ENCODE measurements at regions not wholly inside any gene's neighbourhood (a gene's known extent, or its start where the extent isn't known, plus 50 kb on each side); places are given as distances from the start of the nearest gene placed in this dataset.

GRCh38 chr14:96617635-96618034 is 115.5 kb downstream of the PAPOLA start:
- no peak for DNase-seq (ENCODE audit: low read depth)

GRCh38 chr14:96622926-96623325 is 120.7 kb downstream of the PAPOLA start:
- no peak for DNase-seq (ENCODE audit: low read depth)

- DNase-seq (ENCODE audit: low read depth): no peak
These were observed 121.7 kb downstream of the PAPOLA start for GRCh38 chr14:96623676-96624484.

GRCh38 chr14:96624661-96625425 is 122.7 kb downstream of the PAPOLA start:
- DNase-seq (ENCODE audit: low read depth): no peak

- no peak for DNase-seq (ENCODE audit: low read depth)
These were observed 123.3 kb downstream of the PAPOLA start for GRCh38 chr14:96625426-96625985.

GRCh38 chr14:96626121-96626768 is 124.1 kb downstream of the PAPOLA start:
- DNase-seq (ENCODE audit: low read depth): no peak

GRCh38 chr14:96626916-96627315 is 124.7 kb downstream of the PAPOLA start:
- DNase-seq (ENCODE audit: low read depth): no peak

GRCh38 chr14:96627386-96627785 is 125.2 kb downstream of the PAPOLA start:
- no peak for DNase-seq (ENCODE audit: low read depth)

GRCh38 chr14:96627811-96628775 is 125.9 kb downstream of the PAPOLA start:
- DNase-seq (ENCODE audit: low read depth): no peak

- no peak for DNase-seq (ENCODE audit: low read depth)
These were observed 126.9 kb downstream of the PAPOLA start for GRCh38 chr14:96629082-96629481.

- DNase-seq (ENCODE audit: low read depth): no peak
These were observed 127.5 kb downstream of the PAPOLA start for GRCh38 chr14:96629558-96630222.

GRCh38 chr14:96630281-96630680 is 128.1 kb downstream of the PAPOLA start:
- no peak for DNase-seq (ENCODE audit: low read depth)

GRCh38 chr14:96631030-96631429 is 128.8 kb downstream of the PAPOLA start:
- DNase-seq (ENCODE audit: low read depth): no peak

GRCh38 chr14:96631621-96632362 is 129.6 kb downstream of the PAPOLA start:
- DNase-seq (ENCODE audit: low read depth): no peak

GRCh38 chr14:96632363-96632758 is 130.2 kb downstream of the PAPOLA start:
- DNase-seq (ENCODE audit: low read depth): no peak

GRCh38 chr14:96633096-96633495 is 130.9 kb downstream of the PAPOLA start:
- DNase-seq (ENCODE audit: low read depth): no peak

- no peak for DNase-seq (ENCODE audit: low read depth)
These were observed 132.3 kb downstream of the PAPOLA start for GRCh38 chr14:96634481-96634880.

- DNase-seq (ENCODE audit: low read depth): no peak
These were observed 132.7 kb downstream of the PAPOLA start for GRCh38 chr14:96634896-96635295.

- DNase-seq (ENCODE audit: low read depth): no peak
These were observed 133.7 kb downstream of the PAPOLA start for GRCh38 chr14:96635850-96636249.

GRCh38 chr14:96637521-96637920 is 135.3 kb downstream of the PAPOLA start:
- no peak for DNase-seq (ENCODE audit: low read depth)

All from activated T-cell treated with anti-CD3 and anti-CD28 coated beads for 1 hour (primary cell).